HG03196 (cell line): ENCODE measurements at regions not wholly inside any gene's neighbourhood (a gene's known extent, or its start where the extent isn't known, plus 50 kb on each side); places are given as distances from the start of the nearest gene placed in this dataset.

ENCODE experiments used
- ATAC-seq: cut with Tn5 transposase; IDR thresholded peaks from one replicate; pipeline ENCODE4 v1.9.1; 2021; ENCODE audit not compliant: unreplicated experiment

DNA sequence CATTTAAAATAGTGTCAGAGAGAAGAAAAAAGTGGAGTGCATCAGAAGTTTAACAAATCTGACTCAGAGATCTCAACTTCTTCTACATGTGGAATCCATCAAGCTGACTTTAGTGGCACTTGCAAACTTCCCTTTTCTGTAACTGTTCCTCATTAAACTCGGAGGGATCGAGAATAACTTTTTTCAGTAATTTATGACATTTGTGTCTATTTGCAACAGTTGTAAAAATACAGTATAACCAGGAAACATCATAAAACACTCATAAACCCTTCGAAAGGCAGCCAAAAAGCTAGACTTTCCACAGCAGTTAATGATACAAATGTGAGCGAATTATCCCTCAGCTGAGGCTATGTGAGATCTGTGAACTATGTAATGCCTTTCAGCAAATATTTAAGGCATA lies 1936.8 kb upstream of the SEL1L start:
- ATAC-seq: no peak

DNA sequence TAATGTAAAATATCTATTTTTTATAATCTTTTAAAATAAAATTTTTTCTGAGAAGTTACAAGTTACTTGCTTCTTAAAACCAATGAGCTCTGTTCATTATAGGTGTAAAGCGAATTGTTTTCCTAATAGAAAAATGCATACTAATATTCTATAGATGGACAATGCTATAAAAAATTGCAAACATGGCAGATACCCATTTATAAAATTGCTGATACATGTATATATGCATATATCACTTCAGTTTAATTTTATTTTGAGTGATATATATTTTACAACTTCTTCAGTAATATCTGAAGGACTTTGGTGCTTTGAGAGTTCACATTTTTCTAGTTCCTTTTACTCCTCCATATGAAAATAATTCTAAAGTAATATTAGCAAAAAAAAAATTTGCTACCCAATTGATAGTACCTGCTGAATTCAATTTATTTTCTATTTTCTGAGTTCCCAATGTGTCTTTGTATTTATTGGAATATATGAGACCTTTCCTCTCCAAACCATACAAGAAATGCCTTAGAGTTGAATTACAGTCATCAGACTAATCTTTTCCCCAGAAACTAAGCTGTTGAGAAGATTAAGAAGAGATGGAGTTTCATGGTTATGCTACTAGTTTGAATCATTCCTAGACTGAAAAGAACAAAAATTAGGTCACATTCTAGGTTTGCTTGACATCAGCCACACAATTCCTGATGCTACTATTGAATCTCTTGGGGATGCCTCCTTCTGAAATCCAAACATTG lies 1937.5 kb upstream of the SEL1L start:
- ATAC-seq: no peak

DNA sequence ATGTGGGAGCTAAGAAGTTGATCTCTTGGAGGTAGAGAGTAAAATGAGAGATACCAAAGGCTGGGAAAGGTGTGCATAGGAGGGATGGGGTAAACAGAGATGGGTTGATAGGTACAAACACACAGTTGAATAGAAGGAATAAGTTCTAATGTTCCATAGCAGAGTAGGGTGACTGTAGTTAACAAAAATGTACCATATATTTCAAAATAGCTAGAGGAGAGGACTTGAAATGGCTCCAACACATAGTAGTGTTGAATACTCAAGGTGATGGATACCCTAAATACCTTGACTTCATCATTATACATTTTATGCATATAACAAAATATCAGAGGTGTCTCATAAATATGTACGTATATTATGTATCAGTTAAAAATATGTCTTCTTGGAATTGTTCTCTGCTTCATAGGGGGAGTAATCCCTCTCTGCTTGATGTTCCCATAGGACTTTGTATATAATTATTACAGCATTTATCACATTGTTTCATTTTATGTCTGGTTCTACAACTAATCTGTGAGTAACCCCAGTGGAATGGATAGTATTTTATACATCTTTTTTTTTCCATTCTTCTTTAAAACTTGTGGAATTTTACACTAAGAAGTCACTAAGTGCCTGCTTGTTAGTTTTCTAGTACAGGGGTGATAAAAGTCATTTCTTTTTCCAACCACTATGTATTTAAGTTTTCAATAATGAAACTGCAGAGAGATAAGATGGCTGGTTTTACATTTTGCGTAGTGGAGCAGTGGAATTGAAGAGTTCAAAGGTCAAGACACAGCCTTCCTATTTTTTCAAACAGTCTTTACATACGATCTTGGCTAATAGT lies 1940.0 kb upstream of the SEL1L start:
- no peak for ATAC-seq

DNA sequence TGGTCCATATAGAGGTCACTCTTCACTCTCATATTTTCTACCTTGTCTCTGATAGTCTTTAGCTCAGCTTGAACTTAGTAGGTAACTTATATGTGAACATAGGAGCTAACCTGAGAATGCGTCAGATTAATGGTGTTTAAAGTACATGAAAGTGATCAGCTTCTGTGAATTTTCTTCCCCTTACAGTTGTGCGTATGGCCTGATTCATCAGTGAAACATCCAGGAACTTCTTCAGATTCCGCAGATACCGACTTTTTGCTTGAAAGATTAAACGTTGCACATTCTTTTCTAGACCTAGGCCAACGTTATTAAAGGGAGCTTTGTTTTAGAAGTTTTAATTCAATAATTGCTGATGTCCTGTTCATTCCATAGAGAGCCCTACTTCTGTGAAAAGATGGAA lies 1945.1 kb upstream of the SEL1L start:
- no peak for ATAC-seq

DNA sequence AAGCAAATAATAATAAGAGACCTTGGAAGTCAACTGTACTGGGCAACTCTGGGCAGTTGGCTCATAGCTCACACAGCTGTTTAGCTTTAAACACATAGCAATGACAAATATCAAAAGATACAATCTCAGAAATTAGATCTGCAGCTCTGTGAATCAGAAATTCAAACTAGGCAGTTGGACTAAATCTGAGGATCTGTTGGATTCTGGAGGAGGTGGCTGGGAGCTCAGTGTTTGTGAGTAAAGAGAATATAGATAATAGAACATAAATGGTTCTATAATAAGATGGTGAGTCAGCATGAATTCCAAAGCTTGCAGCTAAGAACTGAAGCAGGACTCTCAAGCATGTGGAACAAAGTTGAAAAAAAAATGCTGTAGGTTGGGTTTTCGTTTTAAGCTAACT lies 1949.4 kb upstream of the SEL1L start:
- no peak for ATAC-seq

DNA sequence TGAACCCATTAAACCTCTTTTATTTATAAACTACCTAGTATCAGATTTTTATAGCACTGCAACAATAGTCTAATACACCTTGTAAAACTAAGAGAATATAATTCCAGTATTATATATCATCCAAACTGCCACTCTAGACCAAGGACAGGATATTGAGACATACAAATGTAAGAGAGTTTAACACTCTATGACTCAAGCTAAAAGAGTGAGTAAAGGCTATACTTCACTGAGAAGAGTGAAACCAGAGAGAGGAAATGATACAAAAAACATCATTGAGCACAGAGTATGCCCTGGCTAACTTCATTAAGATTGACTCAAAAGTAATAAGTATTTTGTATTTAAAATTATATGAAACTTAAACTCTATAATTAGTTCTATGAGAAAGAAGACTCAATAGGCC lies 1951.9 kb upstream of the SEL1L start:
- ATAC-seq: no peak

DNA sequence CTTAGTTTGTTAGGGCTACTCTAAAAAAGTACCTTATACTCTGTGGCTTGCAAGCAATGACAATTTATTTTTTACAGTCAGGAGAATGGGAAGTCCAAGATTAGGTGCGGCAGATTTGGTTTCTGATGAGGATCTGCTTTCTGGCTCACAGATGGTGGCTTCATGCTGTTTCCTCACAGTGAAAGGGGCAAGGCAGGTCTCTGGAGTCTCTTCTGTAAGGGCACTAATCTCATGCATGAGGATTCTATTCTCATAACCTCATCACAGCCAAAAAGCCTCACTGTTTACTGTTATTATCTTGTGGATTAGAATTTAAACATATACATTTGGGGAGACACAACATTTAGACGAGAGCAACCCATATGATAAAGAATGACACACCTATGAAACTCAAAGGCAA lies 1957.4 kb upstream of the SEL1L start:
- no peak for ATAC-seq

DNA sequence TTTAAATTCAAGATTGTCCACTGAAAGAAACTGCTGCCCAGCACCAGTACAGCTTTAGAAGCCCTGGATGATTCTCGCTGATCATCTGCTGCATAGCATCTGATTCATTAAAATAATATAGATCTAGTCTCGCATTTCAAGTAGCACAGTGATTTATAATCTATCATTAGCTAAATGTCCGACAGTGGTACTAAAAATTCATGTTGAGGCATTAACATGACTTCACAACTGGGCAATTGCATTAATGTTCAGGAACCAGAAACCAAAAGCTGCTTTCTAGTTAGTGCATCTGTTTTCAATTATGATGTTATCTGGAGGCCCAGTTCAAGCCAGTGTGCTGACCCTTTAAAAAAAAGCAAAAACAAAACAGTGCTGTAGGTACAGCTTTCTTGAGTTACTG lies 1987.2 kb upstream of the SEL1L start:
- ATAC-seq: no peak

DNA sequence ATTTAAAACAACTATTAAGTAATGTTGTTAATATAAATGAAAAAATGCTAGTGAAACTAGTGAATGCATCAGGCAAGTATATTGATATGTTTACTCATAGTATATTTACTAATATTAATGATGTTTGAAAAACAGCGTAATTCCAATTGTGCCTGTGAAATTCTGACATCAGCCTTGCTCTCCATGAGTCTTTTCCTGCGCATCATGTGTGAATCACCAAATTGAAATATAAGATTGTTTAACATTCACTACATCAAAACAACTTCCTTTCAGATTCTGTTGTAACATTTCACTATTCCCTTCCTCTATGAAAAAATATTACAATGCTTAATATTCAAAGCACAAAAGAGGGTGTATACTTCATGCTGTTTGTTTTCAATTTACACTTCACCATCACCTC lies 1995.9 kb upstream of the SEL1L start:
- ATAC-seq: no peak

DNA sequence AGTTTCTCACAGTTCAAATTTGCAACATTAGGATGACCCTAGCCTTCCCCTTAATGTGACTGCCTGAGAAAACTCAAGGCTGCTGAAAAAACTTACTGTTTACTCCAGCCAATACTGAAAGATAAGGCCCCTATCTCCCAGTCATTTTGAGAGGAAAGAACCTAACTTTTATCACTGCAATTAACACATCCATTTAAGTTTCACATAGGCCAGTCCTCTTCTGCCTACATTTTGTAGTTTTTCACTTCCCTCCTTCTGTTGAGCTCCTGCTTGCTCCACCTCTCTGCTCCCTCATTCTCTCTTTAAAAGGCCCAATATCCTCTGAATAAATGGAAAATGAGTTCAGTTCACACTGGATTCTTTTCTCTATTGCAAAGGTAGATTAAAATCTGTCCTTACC lies 1996.2 kb upstream of the FLRT2 start:
- no peak for ATAC-seq

DNA sequence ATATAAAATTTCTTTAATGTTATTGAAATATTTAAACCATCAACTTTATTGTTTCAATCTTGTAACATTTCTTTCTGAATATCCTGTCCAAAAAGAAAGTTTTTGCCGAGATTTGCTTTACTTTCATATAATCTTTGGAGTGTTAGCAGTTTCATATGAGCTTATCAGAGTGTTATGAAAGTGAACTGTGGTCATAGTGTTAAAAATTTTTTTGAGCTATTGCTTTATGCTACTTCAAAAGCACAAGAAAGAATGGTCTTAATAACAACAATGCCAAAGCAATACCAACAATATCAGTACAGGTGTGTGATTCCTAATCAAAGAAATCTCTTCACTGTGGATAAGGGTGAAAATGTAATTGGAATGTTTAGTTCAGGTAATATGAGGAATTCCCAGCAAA lies 1994.9 kb upstream of the FLRT2 start:
- ATAC-seq: no peak

DNA sequence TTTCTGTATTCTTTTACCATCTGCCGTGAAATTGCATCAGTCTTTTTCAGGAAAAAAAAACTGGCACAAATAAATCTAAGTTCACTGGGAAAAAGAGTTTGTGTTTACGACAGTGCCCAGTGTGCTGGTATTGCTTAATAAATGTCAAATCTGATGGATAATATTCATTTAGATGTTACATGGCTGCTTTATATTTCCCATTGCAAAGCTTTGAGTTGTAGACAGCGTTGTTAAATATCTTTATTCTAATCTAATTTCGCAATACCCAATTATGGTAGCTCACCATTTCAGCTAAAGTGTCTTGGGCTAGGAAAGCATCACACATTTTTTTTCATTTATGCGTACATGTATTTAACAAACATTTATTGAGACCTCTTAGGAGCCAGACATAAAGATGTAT lies 1994.5 kb upstream of the FLRT2 start:
- no peak for ATAC-seq

DNA sequence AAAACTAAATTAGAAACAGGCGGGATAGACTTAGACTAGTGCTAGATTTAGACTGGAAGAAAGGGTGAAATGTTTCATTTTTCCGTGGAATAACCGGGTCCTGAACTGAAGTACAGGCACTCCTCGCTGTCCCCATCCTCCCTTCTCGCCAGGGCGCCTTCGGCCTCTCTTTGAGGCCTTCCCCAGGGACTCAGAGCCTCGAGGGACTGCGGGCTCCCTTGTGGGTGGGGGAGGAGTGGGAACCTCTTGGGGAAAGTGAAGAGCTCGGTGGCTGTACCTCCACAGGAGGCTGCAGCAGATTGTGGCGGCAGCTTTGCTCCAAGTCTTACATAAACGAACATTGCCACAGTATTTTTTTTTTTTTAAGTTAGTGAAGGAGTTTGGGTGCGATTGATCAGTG lies 1988.8 kb upstream of the FLRT2 start:
- ATAC-seq: no peak

DNA sequence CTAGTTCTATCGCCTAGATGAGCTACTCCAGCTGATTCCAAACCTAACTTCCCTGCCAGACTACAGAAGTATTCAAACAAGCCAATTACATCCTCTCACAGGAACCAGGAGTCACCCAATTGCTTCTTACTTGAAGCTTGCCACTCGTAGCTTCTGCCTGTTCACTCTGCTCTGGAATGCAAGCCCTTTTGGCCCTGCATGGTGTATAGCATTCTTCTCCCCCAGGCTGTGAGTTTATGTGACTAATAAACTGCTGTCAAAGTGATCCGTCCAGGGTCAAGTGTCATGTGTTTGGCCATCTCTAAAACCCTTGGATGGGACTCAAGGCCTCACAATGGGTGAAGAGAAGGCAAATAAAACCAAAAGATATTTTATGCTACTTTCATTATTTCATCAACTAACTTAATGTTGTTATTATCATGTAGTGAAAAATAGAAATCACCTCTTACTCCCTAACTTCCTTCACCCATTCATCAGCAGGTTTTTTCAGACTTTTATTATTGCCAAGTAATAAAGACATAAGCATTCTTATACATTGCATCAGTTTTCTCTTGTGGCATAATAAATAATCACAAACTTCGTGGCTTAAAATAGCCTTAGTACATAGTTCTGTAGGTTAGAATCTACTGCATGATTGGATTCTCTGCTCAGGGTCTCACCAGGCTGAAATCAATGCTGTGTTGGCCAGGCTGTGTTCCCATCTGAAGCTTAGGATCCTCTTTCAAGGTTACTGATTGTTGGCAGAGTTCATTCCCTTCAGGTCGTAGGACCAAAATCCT lies 1981.7 kb upstream of the FLRT2 start:
- ATAC-seq: no peak

DNA sequence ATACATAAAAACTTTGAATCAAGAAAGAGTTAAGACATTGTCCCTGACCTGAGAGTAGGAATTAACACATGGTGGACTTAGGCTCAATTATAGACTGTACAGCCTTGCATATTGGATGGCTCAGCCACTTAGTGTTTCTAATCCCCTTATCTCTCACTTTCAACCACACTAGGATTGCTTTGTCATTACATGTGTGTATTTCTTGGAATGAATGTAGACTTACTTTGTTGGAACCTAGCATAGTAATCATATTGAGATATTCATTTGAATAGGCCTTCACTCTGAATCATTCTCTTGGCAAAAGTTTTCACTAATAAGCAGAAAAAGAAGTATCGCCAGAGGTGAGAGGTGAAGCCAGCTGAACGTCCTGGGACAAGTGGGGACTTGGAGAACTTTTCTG lies 1973.9 kb upstream of the FLRT2 start:
- ATAC-seq: no peak

DNA sequence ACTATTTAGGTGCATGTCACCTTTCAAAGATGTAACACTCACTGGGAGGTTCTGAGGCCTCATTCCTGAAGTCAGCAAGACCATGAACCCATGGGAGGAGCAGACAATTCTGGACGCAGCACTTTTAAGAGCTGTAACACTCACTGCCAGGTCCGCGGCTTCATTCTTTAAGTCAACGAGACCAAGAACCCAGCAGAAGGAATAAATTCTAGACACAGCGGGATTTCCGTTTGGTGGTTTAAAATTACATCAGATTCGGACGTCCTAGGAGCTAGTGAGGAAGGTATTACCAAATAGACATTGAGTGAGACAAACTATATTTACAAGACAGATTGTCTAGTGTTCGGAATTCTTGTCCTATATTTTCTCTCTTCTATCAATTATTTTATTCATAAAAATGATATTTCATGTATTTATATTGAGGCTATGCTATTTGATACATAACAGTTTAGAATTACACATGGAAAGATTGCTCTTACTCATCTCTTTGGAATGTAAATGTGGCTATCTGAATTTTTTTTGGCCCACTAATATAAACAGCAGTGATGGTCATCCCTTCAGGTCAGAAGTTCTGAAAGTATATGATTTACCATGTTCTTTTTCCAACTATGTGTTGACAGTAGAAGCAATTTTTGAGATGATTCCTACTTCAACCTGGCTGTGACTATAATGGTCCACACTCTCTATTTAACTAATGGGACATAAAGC lies 1973.0 kb upstream of the FLRT2 start:
- ATAC-seq: no peak

DNA sequence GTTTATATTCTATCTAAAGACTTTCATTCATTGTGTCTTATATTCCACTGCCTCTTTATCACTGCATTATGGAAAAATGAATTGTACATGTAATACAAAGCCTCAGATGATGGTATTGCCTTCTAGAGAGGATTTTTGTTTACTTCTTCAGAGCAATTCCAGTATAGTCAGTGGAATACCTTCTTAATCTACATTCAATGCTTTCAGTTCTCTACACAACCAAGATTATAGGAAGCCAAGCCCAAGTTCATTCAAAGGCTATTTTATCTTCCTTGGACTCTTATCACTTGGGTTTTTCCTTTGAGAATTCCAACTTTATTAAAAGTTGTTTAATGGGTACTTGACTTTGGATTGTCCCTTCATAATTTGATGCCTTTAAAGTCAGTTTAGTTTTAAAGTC lies 1971.0 kb upstream of the FLRT2 start:
- ATAC-seq: no peak

DNA sequence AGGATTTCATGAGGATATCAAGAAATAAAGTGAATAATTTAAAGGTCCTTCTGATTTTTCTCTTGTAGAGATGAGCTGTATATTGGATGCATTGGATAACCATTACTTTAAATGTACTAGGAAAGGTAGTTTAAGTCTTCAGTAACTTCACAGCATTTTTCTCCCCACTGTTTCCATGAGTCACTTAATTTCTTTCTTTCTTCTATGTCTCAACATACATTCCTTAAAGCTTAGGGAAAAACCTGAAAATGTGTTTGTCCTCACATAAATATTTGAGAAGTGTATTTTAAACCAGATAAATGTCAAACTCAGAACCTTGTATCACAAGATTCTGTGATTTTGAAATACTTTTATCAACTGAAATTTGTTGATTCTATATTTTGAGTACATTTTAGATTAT lies 1970.2 kb upstream of the FLRT2 start:
- no peak for ATAC-seq

DNA sequence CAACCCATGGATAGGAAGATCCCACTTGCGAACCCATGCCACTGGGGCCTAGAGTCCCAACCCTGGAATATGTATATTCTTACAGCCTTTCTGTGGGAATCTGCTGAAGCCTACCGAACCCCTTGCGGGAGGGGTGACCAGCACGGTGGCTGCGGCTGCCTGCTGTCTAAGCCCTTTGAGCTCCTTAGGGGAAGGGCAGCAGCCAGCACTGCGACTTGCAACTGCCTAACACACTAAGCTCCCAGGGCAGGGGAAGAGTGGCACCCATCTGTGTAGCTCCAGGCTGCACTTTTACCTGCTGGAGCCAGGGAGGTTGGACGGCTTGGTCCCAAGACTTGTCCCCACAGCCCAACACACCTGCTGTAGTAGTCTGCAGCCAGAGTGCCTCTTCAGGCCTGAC lies 1968.7 kb upstream of the FLRT2 start:
- ATAC-seq: no peak

DNA sequence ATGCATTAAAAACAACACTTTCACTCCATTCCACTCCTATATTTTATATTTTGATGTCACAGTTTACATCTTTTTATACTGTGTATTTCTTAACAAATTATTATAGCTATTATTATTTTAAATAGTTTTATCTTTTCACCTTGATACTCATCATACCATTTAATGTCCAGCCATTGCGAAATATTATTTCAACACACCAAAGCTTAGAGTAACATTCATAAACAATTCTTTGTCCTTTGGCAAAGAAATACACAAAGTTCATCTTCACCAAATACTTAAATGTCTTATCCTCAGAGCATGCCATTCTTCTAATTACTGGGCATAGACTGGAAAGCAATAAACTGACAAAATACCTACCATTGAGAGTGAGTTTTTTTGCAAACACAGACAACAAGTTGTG lies 1963.4 kb upstream of the FLRT2 start:
- ATAC-seq: no peak

DNA sequence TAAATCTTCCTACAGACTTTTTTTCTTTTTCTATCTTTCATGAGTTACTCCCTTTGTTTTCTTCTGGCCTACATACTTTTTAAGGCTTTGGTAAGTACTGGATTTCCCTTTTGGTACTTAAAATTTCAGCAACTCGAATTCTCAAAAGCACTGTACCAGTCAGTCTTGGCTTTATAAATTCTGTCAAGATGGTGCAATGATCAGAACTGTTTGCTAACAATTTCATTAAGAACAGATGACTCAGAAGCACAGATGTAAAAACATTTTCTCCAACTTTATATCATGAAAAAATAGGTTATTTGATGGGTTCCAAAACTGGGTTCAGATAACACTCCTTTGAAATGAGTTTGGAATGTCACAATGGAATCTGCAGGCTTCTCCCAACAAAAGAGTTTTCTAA lies 1961.8 kb upstream of the FLRT2 start:
- no peak for ATAC-seq
